Cerebellar nuclear complex (tissue), 1 donor: ENCODE measurements at regions not wholly inside any gene's neighbourhood (a gene's known extent, or its start where the extent isn't known, plus 50 kb on each side); places are given as distances from the start of the nearest gene placed in this dataset.
"Not testable (repeated sequence)": the region's sequence is repeated elsewhere in the genome, so short reads cannot be mapped to it uniquely, and the experiment has no call there.

Experiments
- DNase-seq, 2 experiments: peaks; one replicate each; lab custom pipeline; 2025; lab: John Stamatoyannopoulos, UW

GRCh38 chr17:20387549-20387948, 79.8 kb downstream of the LGALS9B start:
- DNase-seq: not testable (repeated sequence)

- DNase-seq: peak in 1 of 2 experiments; percentile 6
These were observed 85.7 kb downstream of the LGALS9B start for GRCh38 chr17:20381358-20382300.

- DNase-seq: not testable (repeated sequence)
These were observed 86.7 kb downstream of the LGALS9B start for GRCh38 chr17:20380625-20381024.

- DNase-seq: not testable (repeated sequence)
These were observed 88.1 kb downstream of the LGALS9B start for GRCh38 chr17:20379251-20379650.

GRCh38 chr17:20376642-20377041, 90.7 kb downstream of the LGALS9B start:
- DNase-seq: not testable (repeated sequence)

- DNase-seq: not testable (repeated sequence)
These were observed 91.6 kb downstream of the LGALS9B start for GRCh38 chr17:20375745-20376144.
